ENCODE measurements at regions not wholly inside any gene's neighbourhood (a gene's known extent, or its start where the extent isn't known, plus 50 kb on each side); places are given as distances from the start of the nearest gene placed in this dataset.

DNA sequence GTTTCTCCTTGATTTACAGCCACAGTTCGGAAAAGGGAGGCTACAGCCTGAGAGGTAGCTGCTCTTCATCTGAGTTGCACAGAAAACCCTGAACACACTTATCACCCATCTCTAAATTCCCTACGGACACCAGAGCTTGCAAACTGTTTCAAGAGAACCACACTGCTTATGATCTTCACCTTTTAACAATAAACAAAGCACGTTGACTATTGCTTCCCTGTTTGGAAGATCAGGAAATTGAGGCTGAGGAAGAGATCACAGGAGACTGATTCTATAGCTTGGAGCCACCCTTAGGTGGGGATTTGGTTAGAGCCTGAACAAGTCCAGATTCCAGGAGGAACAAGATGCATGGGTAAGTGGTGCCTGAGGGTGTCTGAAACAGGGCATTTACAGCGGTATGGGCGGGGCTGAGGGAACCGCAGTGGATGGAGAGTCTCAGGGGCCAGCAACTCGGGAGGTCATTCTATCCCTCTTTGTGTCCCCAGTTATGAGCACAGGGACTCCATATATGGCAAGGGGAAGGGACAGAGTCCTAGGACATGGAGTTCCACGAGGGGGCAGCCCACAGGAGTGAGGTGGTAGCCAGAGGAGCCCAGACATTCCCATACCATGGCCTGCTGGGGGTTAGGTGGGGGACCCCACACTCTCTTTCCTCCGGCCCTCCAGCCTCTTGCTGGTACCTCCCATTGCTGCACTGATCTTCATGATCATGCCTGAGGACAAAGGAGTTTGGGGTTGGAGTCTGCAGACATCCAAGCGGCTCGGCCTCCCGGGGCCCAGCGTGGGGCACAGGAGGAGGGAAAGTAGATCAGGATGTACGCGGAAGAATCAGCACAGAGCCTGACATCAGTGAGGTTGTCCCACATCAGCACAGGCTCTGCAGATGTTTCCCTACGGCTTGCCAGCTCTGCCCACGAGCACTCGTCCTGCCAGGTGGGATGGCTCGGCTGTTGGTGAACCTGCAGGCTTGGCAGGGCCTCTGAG is 162.3 kb upstream of the ZNF536 start:
- TF ChIP-seq EZH2 (IDR thresholded peaks at IDR 0.05; ENCODE audit: borderline replicate concordance, low read length) = no peak
- no peak overlapping the region for H3K4me2 ChIP-seq (ENCODE audit: low read length)
- H2AFZ ChIP-seq (ENCODE audit: low read length) = no peak overlapping the region

DNA sequence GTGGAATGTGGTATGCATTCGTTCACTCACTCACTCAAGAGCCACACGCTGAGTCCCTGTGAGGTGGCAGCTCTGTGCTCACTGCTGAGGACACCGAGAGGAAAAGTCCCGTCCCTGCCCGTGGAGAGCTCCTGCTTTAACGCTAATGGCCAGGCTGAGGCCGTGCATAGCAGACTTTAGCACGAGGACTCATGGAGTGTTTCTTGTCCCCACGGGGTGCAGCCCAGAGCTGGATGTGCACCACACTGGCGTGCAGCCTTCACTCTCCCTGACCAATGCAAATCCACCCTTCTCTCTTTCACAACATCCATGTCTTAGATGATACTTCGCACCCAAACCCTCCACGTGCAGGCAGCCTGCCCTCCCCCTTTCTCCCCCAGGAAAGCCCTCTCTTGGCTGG is 159.6 kb upstream of the ZNF536 start:
- no peak overlapping the region for H3K4me2 ChIP-seq (ENCODE audit: low read length)
- no peaks in the 10 kb centered on the region for H3K79me2 ChIP-seq (ENCODE audit: insufficient read depth, low read length)
- no peaks in the 10 kb centered on the region for H3K27me3 ChIP-seq (ENCODE audit: insufficient read depth, low read length)
- no peaks in the 10 kb centered on the region for H3F3A ChIP-seq (ENCODE audit: insufficient read depth, low read length)
- no peak for TF ChIP-seq EZH2 (IDR thresholded peaks at IDR 0.05; ENCODE audit: borderline replicate concordance, low read length)
- TF ChIP-seq, protein P1, sequence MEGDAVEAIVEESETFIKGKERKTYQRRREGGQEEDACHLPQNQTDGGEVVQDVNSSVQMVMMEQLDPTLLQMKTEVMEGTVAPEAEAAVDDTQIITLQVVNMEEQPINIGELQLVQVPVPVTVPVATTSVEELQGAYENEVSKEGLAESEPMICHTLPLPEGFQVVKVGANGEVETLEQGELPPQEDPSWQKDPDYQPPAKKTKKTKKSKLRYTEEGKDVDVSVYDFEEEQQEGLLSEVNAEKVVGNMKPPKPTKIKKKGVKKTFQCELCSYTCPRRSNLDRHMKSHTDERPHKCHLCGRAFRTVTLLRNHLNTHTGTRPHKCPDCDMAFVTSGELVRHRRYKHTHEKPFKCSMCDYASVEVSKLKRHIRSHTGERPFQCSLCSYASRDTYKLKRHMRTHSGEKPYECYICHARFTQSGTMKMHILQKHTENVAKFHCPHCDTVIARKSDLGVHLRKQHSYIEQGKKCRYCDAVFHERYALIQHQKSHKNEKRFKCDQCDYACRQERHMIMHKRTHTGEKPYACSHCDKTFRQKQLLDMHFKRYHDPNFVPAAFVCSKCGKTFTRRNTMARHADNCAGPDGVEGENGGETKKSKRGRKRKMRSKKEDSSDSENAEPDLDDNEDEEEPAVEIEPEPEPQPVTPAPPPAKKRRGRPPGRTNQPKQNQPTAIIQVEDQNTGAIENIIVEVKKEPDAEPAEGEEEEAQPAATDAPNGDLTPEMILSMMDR (IDR thresholded peaks at IDR 0.05; ENCODE audit: low read length) = no peak
- no peak overlapping the region for H3K27ac ChIP-seq (ENCODE audit: low read depth, low read length, poor library complexity, severe bottlenecking)
- H3K9ac ChIP-seq (ENCODE audit: low read length) = no peak overlapping the region
- no peak overlapping the region for H3K4me3 ChIP-seq (ENCODE audit: low read depth, low read length, poor library complexity, severe bottlenecking)
- H3K9me2 ChIP-seq (ENCODE audit: low read depth, low read length) = no peaks in the 10 kb centered on the region
- no peaks in the 10 kb centered on the region for H4K20me1 ChIP-seq (ENCODE audit: insufficient read depth, low read length)
- no peaks in the 10 kb centered on the region for H3K4me1 ChIP-seq (ENCODE audit: insufficient read depth, low read length, severe bottlenecking)
- H2AFZ ChIP-seq (ENCODE audit: low read length) = no peak overlapping the region
- H3K9me3 ChIP-seq (ENCODE audit: low read length) = no peaks in the 10 kb centered on the region
- no peaks in the 10 kb centered on the region for H3K36me3 ChIP-seq (ENCODE audit: insufficient read depth, low read length)

More for the DNA sequence above, 162.3 kb upstream of the ZNF536 start:
- Histone ChIP-seq H3F3A (ENCODE audit: insufficient read depth, low read length) (no peaks in the 10 kb centered on the region), H3K36me3 (ENCODE audit: insufficient read depth, low read length) (no peaks in the 10 kb centered on the region), H3K9me3 (ENCODE audit: low read length) (no peaks in the 10 kb centered on the region), H3K9ac (ENCODE audit: low read length) (no peak overlapping the region), H4K20me1 (ENCODE audit: insufficient read depth, low read length) (no peaks in the 10 kb centered on the region), H3K27ac (ENCODE audit: low read depth, low read length, poor library complexity, severe bottlenecking) (no peak overlapping the region), H3K4me1 (ENCODE audit: insufficient read depth, low read length, severe bottlenecking) (no peaks in the 10 kb centered on the region), H3K9me2 (ENCODE audit: low read depth, low read length) (no peaks in the 10 kb centered on the region), H3K79me2 (ENCODE audit: insufficient read depth, low read length) (no peaks in the 10 kb centered on the region), H3K4me3 (ENCODE audit: low read depth, low read length, poor library complexity, severe bottlenecking) (no peak overlapping the region), H3K27me3 (ENCODE audit: insufficient read depth, low read length) (no peaks in the 10 kb centered on the region)

DNA sequence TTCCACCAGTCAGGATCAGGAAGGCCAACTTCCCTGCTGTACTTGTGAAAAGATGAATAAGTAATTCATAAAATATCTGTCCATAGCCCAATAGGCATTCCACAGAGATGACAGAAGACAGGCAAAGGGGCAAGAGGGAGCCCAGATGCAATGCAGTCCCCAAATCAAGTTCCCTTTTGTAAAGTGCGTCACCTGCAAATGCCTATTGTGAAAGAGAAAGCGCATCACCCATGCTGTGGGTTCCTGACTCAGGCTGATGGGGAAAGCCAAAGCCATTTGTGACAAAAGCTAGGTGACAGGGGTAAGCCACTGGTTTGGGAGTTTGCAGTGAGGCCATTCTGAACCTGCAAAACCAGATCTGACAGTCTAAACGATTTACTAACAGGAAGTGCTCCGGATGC is 157.5 kb upstream of the ZNF536 start:
- no peak overlapping the region for H3K27ac ChIP-seq (ENCODE audit: low read depth, low read length, poor library complexity, severe bottlenecking)
- H3K4me1 ChIP-seq (ENCODE audit: insufficient read depth, low read length, severe bottlenecking) = no peaks in the 10 kb centered on the region
- H4K20me1 ChIP-seq (ENCODE audit: insufficient read depth, low read length) = no peaks in the 10 kb centered on the region
- no peak overlapping the region for H3K9ac ChIP-seq (ENCODE audit: low read length)
- H3K4me3 ChIP-seq (ENCODE audit: low read depth, low read length, poor library complexity, severe bottlenecking) = no peak overlapping the region
- no peak overlapping the region for H2AFZ ChIP-seq (ENCODE audit: low read length)
- H3K9me3 ChIP-seq (ENCODE audit: low read length) = no peaks in the 10 kb centered on the region
- no peaks in the 10 kb centered on the region for H3K79me2 ChIP-seq (ENCODE audit: insufficient read depth, low read length)
- no peaks in the 10 kb centered on the region for H3K27me3 ChIP-seq (ENCODE audit: insufficient read depth, low read length)
- no peaks in the 10 kb centered on the region for H3K36me3 ChIP-seq (ENCODE audit: insufficient read depth, low read length)
- TF ChIP-seq, protein P1 (IDR thresholded peaks at IDR 0.05; ENCODE audit: low read length) = no peak
- no peak for TF ChIP-seq EZH2 (IDR thresholded peaks at IDR 0.05; ENCODE audit: borderline replicate concordance, low read length)
- no peaks in the 10 kb centered on the region for H3K9me2 ChIP-seq (ENCODE audit: low read depth, low read length)
- no peaks in the 10 kb centered on the region for H3F3A ChIP-seq (ENCODE audit: insufficient read depth, low read length)
- no peak overlapping the region for H3K4me2 ChIP-seq (ENCODE audit: low read length)
